HCT116 (cell line): ENCODE measurements at regions not wholly inside any gene's neighbourhood (a gene's known extent, or its start where the extent isn't known, plus 50 kb on each side); places are given as distances from the start of the nearest gene placed in this dataset.

Experiments used
- ATAC-seq: fragments of 200-7000 bp; cut with Tn5 transposase; 2 replicates; pipeline ENCODE4 v1.9.1; 2020; ENCODE audit warnings: mild to moderate bottlenecking, moderate library complexity
- BruUV-seq: library from RNA; stranded (reverse); fragments of 400-500 nt; replicated peaks from 2 replicates; lab custom pipeline; 2021; lab: Mats Ljungman, UMichigan
- CTCF ChIA-PET: fragments of 300-600 bp; sonication (Branson Sonifier 250); formaldehyde crosslinking; loops from one replicate; lab custom pipeline; 2021; ENCODE audit warnings: antibody characterized with exemption; lab: Charles Lee
- POLR2A ChIA-PET: fragments of 300-600, 350-600 bp; sonication (Branson Sonifier 250); formaldehyde crosslinking; loops from one replicate; lab custom pipeline; 2021; ENCODE audit warnings: antibody characterized with exemption; lab: Charles Lee
- RAD21 ChIA-PET, 2 experiments: fragments of 300-600 bp; sonication (Branson Sonifier 250); formaldehyde crosslinking; loops; one replicate each; lab custom pipeline; 2023; ENCODE audit warnings: low total read pairs in 2 of 2; ENCODE audit not compliant: uncharacterized antibody in 2 of 2, unreplicated experiment in 2 of 2, low non-redundant PET in 1 of 2; lab: Charles Lee
- DNase-seq: peaks from one replicate; pipeline ENCODE4 v3.0.0-alpha.2; 2010; ENCODE audit warnings: low read depth, low spot score
- H2AFZ ChIP-seq: fragments of 200-600 bp; shearing (Covaris generic), sonication (generic); 2 replicates; pipeline ENCODE4 v1.6.1; 2017; ENCODE audit warnings: low read depth, mixed run types, mixed read lengths, antibody characterized with exemption, low read length; ENCODE audit not compliant: poor library complexity, severe bottlenecking
- H3K27ac ChIP-seq: 2 replicates; pipeline ENCODE4 v1.5.1; 2012; ENCODE audit warnings: low read depth, low read length
- H3K27me3 ChIP-seq: fragments of 200-600 bp; sonication (generic); 2 replicates; pipeline ENCODE4 v1.6.1; 2016; ENCODE audit warnings: mixed run types, low read length, mixed read lengths; ENCODE audit not compliant: insufficient read depth
- H3K36me3 ChIP-seq, 2 experiments: fragments of 200-500 bp in 1 of 2; fragments of 200-600 bp in 1 of 2; sonication (Bioruptor generic) in 1 of 2; sonication (generic) in 1 of 2; 2 replicates each; pipeline versions ENCODE4 v1.5.1 to v1.6.1; 2014 to 2016; ENCODE audit warnings: low read length in 2 of 2, inconsistent platforms in 1 of 2, mixed read lengths in 1 of 2, mixed run types in 1 of 2; ENCODE audit not compliant: insufficient read depth in 2 of 2, control insufficient read depth in 1 of 2
- H3K4me1 ChIP-seq, 2 experiments: fragments of 200-600 bp in 1 of 2; sonication (generic) in 1 of 2; 2 replicates each; pipeline versions ENCODE4 v1.5.1 to v1.6.1; 2012 to 2017; ENCODE audit warnings: low read length in 2 of 2, inconsistent platforms in 1 of 2, mild to moderate bottlenecking in 1 of 2, mixed read lengths in 1 of 2, mixed run types in 1 of 2, moderate library complexity in 1 of 2; ENCODE audit not compliant: insufficient read depth in 2 of 2, control insufficient read depth in 1 of 2
- H3K4me2 ChIP-seq: fragments of 200-600 bp; sonication (generic); 2 replicates; pipeline ENCODE4 v1.6.1; 2017; ENCODE audit warnings: mixed run types, low read length, mixed read lengths
- H3K4me3 ChIP-seq, 2 experiments: fragments of 200-600 bp in 1 of 2; sonication (generic) in 1 of 2; replicated peaks in 1 of 2; 2 replicates each; pipeline ENCODE4 v1.5.1; 2011 to 2016; ENCODE audit warnings: low read length in 2 of 2, control low read depth in 1 of 2, low read depth in 1 of 2, mild to moderate bottlenecking in 1 of 2, mixed read lengths in 1 of 2, mixed run types in 1 of 2
- H3K79me2 ChIP-seq: fragments of 200-600 bp; sonication (generic); 2 replicates; pipeline ENCODE4 v1.6.1; 2017; ENCODE audit warnings: mild to moderate bottlenecking, mixed run types, low read length, moderate library complexity, mixed read lengths; ENCODE audit not compliant: insufficient read depth
- H3K9ac ChIP-seq: fragments of 200-600 bp; sonication (generic); 2 replicates; pipeline ENCODE4 v1.6.1; 2016; ENCODE audit warnings: low read length, mixed read lengths
- H3K9me2 ChIP-seq: fragments of 200-600 bp; sonication (generic), shearing (Covaris generic); 2 replicates; pipeline ENCODE4 v1.6.1; 2017; ENCODE audit warnings: mixed run types, mild to moderate bottlenecking, moderate library complexity; ENCODE audit not compliant: insufficient read depth
- H3K9me3 ChIP-seq, 2 experiments: fragments of 200-500 bp in 1 of 2; fragments of 200-600 bp in 1 of 2; sonication (Bioruptor generic) in 1 of 2; sonication (generic) in 1 of 2; 2 replicates each; pipeline ENCODE4 v1.6.1; 2014 to 2017; ENCODE audit warnings: low read length in 2 of 2, mixed read lengths in 2 of 2, inconsistent platforms in 1 of 2, low read depth in 1 of 2, mild to moderate bottlenecking in 1 of 2, mixed run types in 1 of 2, moderate library complexity in 1 of 2; ENCODE audit not compliant: control insufficient read depth in 1 of 2, insufficient read depth in 1 of 2
- H4K20me1 ChIP-seq: fragments of 200-600 bp; sonication (generic), shearing (Covaris generic); 2 replicates; pipeline ENCODE4 v1.6.1; 2017; ENCODE audit warnings: mixed run types, mild to moderate bottlenecking, moderate library complexity; ENCODE audit not compliant: insufficient read depth
- CEBPB ChIP-seq: IDR thresholded peaks from 2 replicates; pipeline ENCODE4 v1.6.1; 2012; ENCODE audit warnings: low read depth
- EZH2phosphoT487 ChIP-seq: fragments of 200-600 bp; IDR thresholded peaks from 2 replicates; pipeline ENCODE4 v1.6.1; 2018; ENCODE audit warnings: antibody characterized with exemption, borderline replicate concordance
- FOSL1 ChIP-seq: IDR thresholded peaks from 2 replicates; pipeline ENCODE4 v1.6.1; 2012; ENCODE audit warnings: low read depth
- JUND ChIP-seq: IDR thresholded peaks from 2 replicates; pipeline ENCODE4 v1.6.1; 2012
- POLR2A ChIP-seq: IDR thresholded peaks from 2 replicates; pipeline ENCODE4 v1.7.0; 2011; ENCODE audit warnings: borderline replicate concordance; ENCODE audit not compliant: insufficient read depth, insufficient read length; ENCODE audit errors: extremely low read depth
- POLR2AphosphoS5 ChIP-seq: IDR thresholded peaks from 2 replicates; pipeline ENCODE4 v1.6.1; 2011; ENCODE audit warnings: mild to moderate bottlenecking, low read depth, low read length, moderate library complexity
- SIN3A ChIP-seq: IDR thresholded peaks from 2 replicates; pipeline ENCODE4 v1.6.1; 2012; ENCODE audit warnings: low read depth
- SP1 ChIP-seq: IDR thresholded peaks from 2 replicates; pipeline ENCODE4 v1.6.1; 2012; ENCODE audit warnings: low read depth
- SRF ChIP-seq: IDR thresholded peaks from 2 replicates; pipeline ENCODE4 v1.6.1; 2012; ENCODE audit warnings: low read depth
- TCF7L2 ChIP-seq: IDR thresholded peaks from 2 replicates; pipeline ENCODE4 v1.7.0; 2011; ENCODE audit warnings: borderline replicate concordance, inconsistent platforms; ENCODE audit not compliant: insufficient read depth, insufficient read length; ENCODE audit errors: extremely low read depth
- YY1 ChIP-seq: IDR thresholded peaks from 2 replicates; pipeline ENCODE4 v1.6.1; 2011; ENCODE audit warnings: low read length, low read depth, moderate library complexity, mild to moderate bottlenecking; ENCODE audit not compliant: insufficient replicate concordance; ENCODE audit errors: extremely low read depth
- ZFX ChIP-seq: fragments of 450-650 bp; IDR thresholded peaks from 2 replicates; pipeline ENCODE4 v1.6.1; 2017
- ZNF274 ChIP-seq: fragments of 200-500 bp; sonication (Bioruptor generic); IDR thresholded peaks from 2 replicates; pipeline ENCODE4 v1.6.1; 2014; ENCODE audit warnings: mild to moderate bottlenecking, low read depth, low read length, inconsistent platforms
- intact Hi-C: fragments of 100-400 bp; cut with micrococcal nuclease; formaldehyde crosslinking; loops from 2 replicates; pipeline ENCODE4 v1.10.0; 2022
- TF ChIP-seq, protein P1 (sequence below): IDR thresholded peaks from 2 replicates; pipeline ENCODE4 v1.6.1; 2012
- TF ChIP-seq, protein P2 (sequence below): IDR thresholded peaks from 2 replicates; pipeline ENCODE4 v1.6.1; 2012; ENCODE audit warnings: low read depth

DNA sequence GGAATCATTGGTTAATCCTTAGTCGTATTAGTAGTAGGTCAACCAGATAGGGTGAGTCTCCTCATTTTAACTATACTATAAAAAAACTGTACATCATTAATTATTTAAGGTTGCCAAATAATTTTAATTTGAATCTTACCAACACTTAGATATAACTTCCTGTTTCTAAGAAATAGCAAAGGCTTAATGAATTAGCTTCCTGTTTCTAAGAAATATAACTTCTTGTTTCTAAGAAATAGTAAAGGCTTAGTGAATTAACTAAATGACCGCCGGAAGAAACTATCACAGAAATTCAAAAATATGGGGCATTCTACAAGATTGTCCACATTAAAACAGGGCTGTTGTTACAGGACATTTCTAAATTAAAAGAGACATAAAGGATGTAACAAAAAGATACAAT is 392.9 kb upstream of the FOXG1 start:
- RAD21 ChIA-PET = no interaction called here
- intact Hi-C loops = no loop called here

More for the DNA sequence above, 392.9 kb upstream of the FOXG1 start:
- H2AFZ ChIP-seq = no peak overlapping the region
- ChIA-PET CTCF (no interaction called here), POLR2A (no interaction called here)
- H3K27ac ChIP-seq = no peak overlapping the region
- no peaks in the 10 kb centered on the region for H4K20me1 ChIP-seq
- no peaks in the 10 kb centered on the region for H3K36me3 ChIP-seq
- no peak for ATAC-seq
- H3K27me3 ChIP-seq = no peaks in the 10 kb centered on the region
- TF ChIP-seq ZNF274 = no peak
- TF ChIP-seq SP1 = no peak
- TF ChIP-seq SRF = no peak
- no peak for TF ChIP-seq FOSL1
- no peak for TF ChIP-seq TCF7L2
- TF ChIP-seq CEBPB = no peak
- TF ChIP-seq SIN3A = no peak
- TF ChIP-seq JUND = no peak
- no peak for TF ChIP-seq EZH2phosphoT487
- no peak for TF ChIP-seq YY1
- TF ChIP-seq POLR2A = no peak
- TF ChIP-seq, protein P1, sequence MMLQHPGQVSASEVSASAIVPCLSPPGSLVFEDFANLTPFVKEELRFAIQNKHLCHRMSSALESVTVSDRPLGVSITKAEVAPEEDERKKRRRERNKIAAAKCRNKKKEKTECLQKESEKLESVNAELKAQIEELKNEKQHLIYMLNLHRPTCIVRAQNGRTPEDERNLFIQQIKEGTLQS = no peak
- no peak for TF ChIP-seq ZFX
- no peak for TF ChIP-seq POLR2AphosphoS5
- TF ChIP-seq, protein P2, sequence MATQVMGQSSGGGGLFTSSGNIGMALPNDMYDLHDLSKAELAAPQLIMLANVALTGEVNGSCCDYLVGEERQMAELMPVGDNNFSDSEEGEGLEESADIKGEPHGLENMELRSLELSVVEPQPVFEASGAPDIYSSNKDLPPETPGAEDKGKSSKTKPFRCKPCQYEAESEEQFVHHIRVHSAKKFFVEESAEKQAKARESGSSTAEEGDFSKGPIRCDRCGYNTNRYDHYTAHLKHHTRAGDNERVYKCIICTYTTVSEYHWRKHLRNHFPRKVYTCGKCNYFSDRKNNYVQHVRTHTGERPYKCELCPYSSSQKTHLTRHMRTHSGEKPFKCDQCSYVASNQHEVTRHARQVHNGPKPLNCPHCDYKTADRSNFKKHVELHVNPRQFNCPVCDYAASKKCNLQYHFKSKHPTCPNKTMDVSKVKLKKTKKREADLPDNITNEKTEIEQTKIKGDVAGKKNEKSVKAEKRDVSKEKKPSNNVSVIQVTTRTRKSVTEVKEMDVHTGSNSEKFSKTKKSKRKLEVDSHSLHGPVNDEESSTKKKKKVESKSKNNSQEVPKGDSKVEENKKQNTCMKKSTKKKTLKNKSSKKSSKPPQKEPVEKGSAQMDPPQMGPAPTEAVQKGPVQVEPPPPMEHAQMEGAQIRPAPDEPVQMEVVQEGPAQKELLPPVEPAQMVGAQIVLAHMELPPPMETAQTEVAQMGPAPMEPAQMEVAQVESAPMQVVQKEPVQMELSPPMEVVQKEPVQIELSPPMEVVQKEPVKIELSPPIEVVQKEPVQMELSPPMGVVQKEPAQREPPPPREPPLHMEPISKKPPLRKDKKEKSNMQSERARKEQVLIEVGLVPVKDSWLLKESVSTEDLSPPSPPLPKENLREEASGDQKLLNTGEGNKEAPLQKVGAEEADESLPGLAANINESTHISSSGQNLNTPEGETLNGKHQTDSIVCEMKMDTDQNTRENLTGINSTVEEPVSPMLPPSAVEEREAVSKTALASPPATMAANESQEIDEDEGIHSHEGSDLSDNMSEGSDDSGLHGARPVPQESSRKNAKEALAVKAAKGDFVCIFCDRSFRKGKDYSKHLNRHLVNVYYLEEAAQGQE = no peak
- H3K9me2 ChIP-seq = no peaks in the 10 kb centered on the region
- no peak for DNase-seq
- H3K9ac ChIP-seq = no peak overlapping the region
- H3K4me3 ChIP-seq = no peak overlapping the region
- H3K4me1 ChIP-seq = no peaks in the 10 kb centered on the region
- H3K79me2 ChIP-seq = no peaks in the 10 kb centered on the region
- no peak overlapping the region for H3K4me2 ChIP-seq
- no TSS peak for BruUV-seq
- H3K9me3 ChIP-seq = peaks cover 9 to 29% of the 10 kb centered on the region in 2 experiments; a peak in 3 of 4 replicates
